HG02571 (cell line): ENCODE measurements at regions not wholly inside any gene's neighbourhood (a gene's known extent, or its start where the extent isn't known, plus 50 kb on each side); places are given as distances from the start of the nearest gene placed in this dataset.
A peak's percentile ranks its signal among the peaks of the same experiment; 100 is the strongest.

Experiments used
- ATAC-seq: cut with Tn5 transposase; IDR thresholded peaks from one replicate; pipeline ENCODE4 v1.9.1; 2021; ENCODE audit warnings: mild to moderate bottlenecking, moderate library complexity; ENCODE audit not compliant: unreplicated experiment

DNA sequence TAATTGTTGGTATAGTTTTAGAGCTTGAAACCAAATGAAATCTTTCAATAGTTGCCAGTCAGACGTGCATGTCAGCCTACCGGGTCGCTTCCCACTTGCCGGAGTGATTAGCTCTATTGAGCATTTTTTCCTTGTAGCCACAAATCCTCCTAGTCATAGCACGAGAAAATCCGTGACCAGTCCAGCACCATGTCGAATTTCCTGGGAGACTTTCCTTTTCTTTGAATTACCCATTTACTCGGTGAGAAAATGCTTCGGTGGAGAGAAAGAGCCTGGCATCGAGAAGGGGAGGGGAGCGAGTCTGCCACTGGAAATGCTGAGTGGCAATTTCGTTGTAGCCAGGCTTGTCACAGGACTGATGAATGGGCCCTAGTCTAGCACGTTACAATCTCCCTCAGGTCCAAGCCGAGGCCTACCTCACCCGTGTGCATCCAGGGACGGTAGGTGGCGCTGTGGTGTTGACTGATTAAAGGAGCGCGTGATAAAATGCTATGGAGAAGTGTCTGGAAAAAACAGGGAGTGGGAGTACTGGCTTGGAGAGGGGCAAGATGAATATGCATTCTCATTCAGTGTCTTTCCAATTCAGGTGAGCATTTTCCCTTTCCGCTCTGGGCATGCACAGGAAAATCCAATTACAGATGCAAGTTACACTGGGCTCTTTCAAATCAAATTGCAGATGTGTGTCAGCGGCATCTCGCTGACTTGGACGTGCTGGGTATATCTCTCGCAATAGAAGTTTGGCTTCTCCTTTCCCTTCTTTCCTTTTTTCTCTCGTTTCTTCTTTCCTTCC is 238.8 kb downstream of the EDEM1 start:
- ATAC-seq = peak; percentile 50

DNA sequence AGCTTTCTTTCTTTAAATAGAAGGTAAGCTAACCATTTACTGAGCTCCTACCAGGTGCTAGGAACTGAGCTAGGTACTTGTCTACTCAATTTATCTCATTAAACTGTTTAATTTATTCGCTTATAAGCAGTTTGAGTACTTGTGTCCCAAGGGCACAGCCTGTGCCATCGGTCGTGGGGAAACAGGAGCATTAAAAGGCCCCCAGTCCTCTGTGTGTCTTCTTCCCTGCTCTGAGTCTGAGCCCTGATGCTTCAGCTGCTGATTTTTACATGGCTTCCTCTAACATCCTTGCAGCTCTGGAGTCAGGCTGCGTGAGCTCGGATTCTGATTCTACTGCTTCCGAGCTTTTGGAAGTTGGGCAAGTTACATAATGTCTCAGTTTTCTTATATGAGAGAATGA is 239.5 kb downstream of the EDEM1 start:
- ATAC-seq = no peak

DNA sequence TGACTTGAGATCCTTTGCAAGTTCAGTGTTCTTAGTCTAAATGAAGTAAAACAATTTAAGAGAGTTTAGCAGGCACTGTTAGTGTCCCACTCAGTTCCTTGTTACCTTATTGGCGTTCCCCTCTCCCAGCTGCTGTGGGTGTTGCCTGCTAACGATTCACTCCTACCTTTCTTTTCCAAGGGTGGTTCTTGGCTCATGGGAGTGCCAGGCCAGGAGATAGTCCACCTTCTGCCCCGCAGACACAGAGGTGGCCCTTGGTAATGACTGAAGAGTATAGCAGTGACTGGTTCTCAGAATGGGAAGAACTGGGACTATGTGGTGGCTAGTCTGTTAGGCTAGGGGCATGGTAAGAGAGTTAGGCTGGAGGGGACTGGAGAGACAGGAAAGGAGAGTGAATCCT is 240.4 kb downstream of the EDEM1 start:
- ATAC-seq = no peak

- peak; percentile 79 for ATAC-seq
These were observed 241.4 kb downstream of the EDEM1 start for GRCh38 chr3:5428607-5429516.

DNA sequence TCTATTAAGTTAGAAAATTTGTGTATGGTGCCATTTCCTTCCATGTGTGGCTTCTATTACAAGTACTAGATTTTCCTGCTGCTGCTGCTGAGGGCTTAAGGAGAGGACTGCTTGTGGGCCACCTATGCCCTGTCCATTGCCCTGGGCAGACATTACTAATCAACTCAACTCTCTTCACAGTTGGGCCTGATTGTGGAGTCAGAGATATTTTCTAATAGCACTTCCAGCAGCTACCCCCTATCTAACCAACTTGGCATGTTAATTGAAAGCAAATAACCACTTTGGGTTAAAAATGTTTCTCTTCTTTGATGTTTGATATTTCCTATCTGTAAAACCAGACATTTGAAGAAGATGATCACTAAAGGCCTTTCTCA is 242.0 kb downstream of the EDEM1 start:
- no peak for ATAC-seq

DNA sequence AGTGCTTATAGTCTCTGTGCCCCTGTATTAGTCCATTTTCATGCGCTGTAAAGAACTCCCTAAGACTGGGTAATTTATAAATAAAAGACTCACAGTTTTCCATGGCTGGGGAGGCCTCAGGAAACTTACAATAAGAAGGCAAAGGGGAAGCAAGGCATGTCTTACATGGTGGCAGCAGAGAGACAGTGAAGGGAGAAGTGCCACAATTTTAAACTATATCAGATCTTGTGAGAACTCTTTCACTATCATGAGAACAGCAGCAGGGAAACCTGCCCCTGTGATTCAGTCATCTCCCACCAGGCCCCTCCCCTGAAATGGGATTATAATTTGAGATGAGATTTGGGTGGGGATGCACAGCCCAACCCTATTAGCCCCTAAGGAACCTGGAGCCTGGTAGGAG is 243.2 kb downstream of the EDEM1 start:
- no peak for ATAC-seq

DNA sequence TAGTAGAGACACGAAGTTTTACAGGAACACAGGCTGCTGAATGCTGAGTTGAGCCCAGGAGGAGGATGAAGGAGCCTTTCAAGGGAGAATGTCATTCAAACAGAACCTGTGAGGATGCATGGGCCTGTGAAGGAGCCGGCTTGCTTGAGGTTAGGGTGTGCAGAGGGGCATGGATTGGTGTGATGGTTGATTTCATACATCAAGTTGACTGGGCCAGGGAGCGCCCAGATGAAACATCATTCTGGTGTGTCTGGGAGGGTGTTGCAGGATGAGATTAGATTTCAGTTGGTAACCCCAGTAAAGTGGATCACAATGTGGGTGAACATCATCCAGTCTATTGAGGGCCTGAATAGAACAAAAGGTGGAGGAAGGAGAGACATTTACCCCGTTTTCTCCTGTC is 243.6 kb downstream of the EDEM1 start:
- ATAC-seq = no peak

- no peak for ATAC-seq
These were observed 244.4 kb downstream of the EDEM1 start for GRCh38 chr3:5431811-5432378.

DNA sequence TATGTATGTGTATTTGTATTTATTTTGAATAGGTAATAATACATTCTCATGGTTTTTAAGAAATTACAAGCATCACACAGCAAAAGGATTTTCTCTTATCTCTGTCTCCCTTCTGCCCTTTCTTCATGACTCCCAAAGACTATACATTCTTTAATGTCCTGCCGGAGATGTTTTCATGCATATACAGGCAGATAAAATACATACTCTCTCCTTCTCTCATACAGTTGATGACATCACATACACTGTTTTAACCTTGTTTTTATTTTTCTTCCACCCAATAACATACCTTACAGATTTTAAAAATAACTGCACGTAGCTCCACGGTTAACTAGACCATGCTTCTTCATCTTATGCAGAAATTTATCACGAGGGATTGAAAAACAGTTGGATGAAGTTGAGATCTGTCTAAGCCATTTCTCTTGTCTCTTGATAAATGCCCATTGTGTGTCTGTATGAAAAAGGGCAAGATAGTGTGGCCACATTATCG is 249.8 kb downstream of the EDEM1 start:
- no peak for ATAC-seq

- ATAC-seq = no peak
These were observed 250.3 kb downstream of the EDEM1 start for GRCh38 chr3:5437783-5438323.

GRCh38 chr3:5441401-5441800 is 253.9 kb downstream of the EDEM1 start:
- no peak for ATAC-seq

GRCh38 chr3:5442106-5442785 is 254.7 kb downstream of the EDEM1 start:
- no peak for ATAC-seq

GRCh38 chr3:5442786-5443138 is 255.3 kb downstream of the EDEM1 start:
- no peak for ATAC-seq

GRCh38 chr3:5444253-5444652 is 256.7 kb downstream of the EDEM1 start:
- no peak for ATAC-seq

GRCh38 chr3:5445676-5446201 is 258.2 kb downstream of the EDEM1 start:
- no peak for ATAC-seq

GRCh38 chr3:5448246-5448645 is 260.7 kb downstream of the EDEM1 start:
- ATAC-seq = no peak

DNA sequence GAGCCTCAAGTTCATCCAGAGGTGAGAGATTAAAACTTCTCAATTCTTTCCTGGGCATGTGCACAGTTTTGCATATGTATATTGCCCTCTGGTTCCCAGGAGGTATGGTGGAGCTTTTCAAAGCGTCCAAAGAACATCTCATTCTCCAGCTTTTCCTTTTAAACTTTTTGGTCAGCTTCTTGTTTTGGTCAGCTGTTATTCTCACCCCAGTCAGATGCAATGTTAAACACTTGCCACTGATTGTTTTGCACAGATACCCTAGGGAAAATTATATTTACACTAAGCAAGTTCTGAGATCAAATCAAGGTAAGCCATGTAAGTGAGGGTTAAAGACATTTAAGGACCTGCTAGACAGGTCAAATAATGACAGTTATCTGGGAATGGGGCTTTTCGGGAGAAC is 261.3 kb downstream of the EDEM1 start:
- no peak for ATAC-seq

- ATAC-seq = no peak
These were observed 268.7 kb downstream of the EDEM1 start for GRCh38 chr3:5456199-5456598.

DNA sequence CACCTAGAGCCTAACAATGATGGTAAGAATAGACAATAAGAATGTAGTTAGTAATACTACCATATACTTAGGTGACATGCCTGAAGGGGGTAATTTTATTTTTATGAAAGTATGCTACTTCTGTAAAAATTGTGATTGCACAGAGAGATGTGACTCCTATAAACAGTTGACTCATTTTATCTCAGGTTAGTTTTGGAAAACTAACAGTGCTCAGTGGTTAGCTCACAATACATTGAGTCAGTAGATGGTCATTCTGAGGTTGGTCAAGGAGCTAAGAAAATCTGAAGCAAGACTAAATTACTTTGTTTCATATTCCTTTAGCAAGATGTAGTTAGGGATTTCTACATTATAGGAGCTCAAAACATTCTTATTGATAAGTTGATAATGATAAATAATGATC is 271.0 kb downstream of the EDEM1 start:
- ATAC-seq = no peak

DNA sequence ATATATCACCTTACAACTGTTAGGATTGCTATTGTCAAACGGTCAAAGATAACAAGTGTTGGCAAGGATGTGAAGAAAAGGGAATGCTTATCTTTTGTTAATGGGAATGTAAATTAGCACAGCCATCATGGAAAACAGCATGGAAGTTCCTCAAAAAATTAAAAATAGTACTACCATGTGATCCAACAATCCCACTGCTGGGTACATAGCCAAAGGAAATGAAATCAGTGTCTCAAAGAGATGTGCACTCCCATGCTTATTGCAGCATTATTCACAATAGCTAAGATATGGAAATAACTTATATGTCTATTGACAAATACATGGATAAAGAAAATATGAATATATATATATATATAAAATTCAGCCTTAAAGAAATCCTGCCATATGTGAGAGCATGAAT is 274.6 kb downstream of the EDEM1 start:
- no peak for ATAC-seq

- ATAC-seq = no peak
These were observed 276.5 kb downstream of the EDEM1 start for GRCh38 chr3:5463991-5464390.
